ENCODE measurements at regions not wholly inside any gene's neighbourhood (a gene's known extent, or its start where the extent isn't known, plus 50 kb on each side); places are given as distances from the start of the nearest gene placed in this dataset.

GRCh38 chr12:108021949-108022522 lies 107.1 kb upstream of the WSCD2 start:
- in situ Hi-C loops (cut with MboI) (no loop called here), intact Hi-C loops (cut with micrococcal nuclease) (no loop called here)
- Histone ChIP-seq H3K9me1 (ENCODE audit: control insufficient read depth, insufficient read depth, low read length) (peaks cover 2% of the 10 kb centered on the region), H3K9ac (ENCODE audit: insufficient read depth in 1 of 2, low read depth in 2 of 2, low read length in 2 of 2) (no peak overlapping the region), H3K4me1 (replicated peaks in 1 of 2; ENCODE audit: control insufficient read depth in 2 of 2, insufficient read depth in 2 of 2, low read length in 2 of 2) (no peaks in the 10 kb centered on the region), H2AFZ (ENCODE audit: low read depth, low read length) (no peak overlapping the region), H3K27ac (ENCODE audit: extremely low read depth, low read depth, low read length) (no peak overlapping the region), H3K27me3 (ENCODE audit: control insufficient read depth in 2 of 2, insufficient read depth in 2 of 2, low read length in 2 of 2) (0 out of 5 replicates have a peak, but pooled peaks cover 0 to 2% of the 10 kb centered on the region in 2 experiments), H3K4me2 (ENCODE audit: insufficient read depth, low read length) (no peak overlapping the region), H3K36me3 (ENCODE audit: control insufficient read depth, insufficient read depth, low read length) (no peaks in the 10 kb centered on the region), H3K4me3 (no peak overlapping the region), H3K79me2 (ENCODE audit: control insufficient read depth, insufficient read depth, low read length) (no peaks in the 10 kb centered on the region), H3K9me3 (replicated peaks; ENCODE audit: control insufficient read depth, insufficient read depth, low read depth, low read length) (no peaks in the 10 kb centered on the region), H4K20me1 (replicated peaks; ENCODE audit: control insufficient read depth, insufficient read depth, low read length) (no peaks in the 10 kb centered on the region)
- 0% methylated on average over 1 of the region's 2 CpGs for WGBS (ENCODE audit: insufficient coverage, low coverage, missing lambda C conversion rate)
- no TSS peak for BruUV-seq (replicated peaks)
- TF ChIP-seq TSHZ1 (CRISPR knock-in tag; IDR thresholded peaks at IDR 0.05) (no peak), PRDM10 (IDR thresholded peaks at IDR 0.05; ENCODE audit: partially characterized antibody) (no peak), ZBTB26 (CRISPR knock-in tag; IDR thresholded peaks at IDR 0.05) (no peak), MTA3 (IDR thresholded peaks at IDR 0.05; ENCODE audit: borderline replicate concordance) (no peak)
- TF ChIP-seq, protein P1, sequence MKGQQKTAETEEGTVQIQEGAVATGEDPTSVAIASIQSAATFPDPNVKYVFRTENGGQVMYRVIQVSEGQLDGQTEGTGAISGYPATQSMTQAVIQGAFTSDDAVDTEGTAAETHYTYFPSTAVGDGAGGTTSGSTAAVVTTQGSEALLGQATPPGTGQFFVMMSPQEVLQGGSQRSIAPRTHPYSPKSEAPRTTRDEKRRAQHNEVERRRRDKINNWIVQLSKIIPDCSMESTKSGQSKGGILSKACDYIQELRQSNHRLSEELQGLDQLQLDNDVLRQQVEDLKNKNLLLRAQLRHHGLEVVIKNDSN (CRISPR knock-in tag; IDR thresholded peaks at IDR 0.05), result no peak
- FAIRE-seq (no peak), DNase-seq (ENCODE audit: extremely low read depth in 1 of 4, low spot score in 3 of 4) (no peak), ATAC-seq (no peak)
- ChIA-PET POLR2A (no interaction called here), CTCF (ENCODE audit: low intra/inter-chr PET ratio) (no interaction called here)

All from K562 (cell line).